Caco-2 (cell line): ENCODE measurements at regions not wholly inside any gene's neighbourhood (a gene's known extent, or its start where the extent isn't known, plus 50 kb on each side); places are given as distances from the start of the nearest gene placed in this dataset.

Experiments used
- BruUV-seq: library from RNA; stranded (reverse); fragments of 400-500 nt; replicated peaks from 2 replicates; lab custom pipeline; 2021; lab: Mats Ljungman, UMichigan
- CTCF ChIA-PET: fragments of 300-600 bp; sonication (Branson Sonifier 250); formaldehyde crosslinking; loops from one replicate; lab custom pipeline; 2022; ENCODE audit warnings: antibody characterized with exemption; lab: Charles Lee
- POLR2A ChIA-PET: fragments of 300-600 bp; sonication (Branson Sonifier 250); formaldehyde crosslinking; loops from one replicate; lab custom pipeline; 2022; ENCODE audit warnings: antibody characterized with exemption; lab: Charles Lee
- DNase-seq, 2 experiments: peaks; one replicate each; pipeline versions ENCODE4 v3.0.0 to v3.0.0-alpha.2; 2020 to 2022
- H3K27me3 ChIP-seq: replicated peaks from 2 replicates; pipeline ENCODE4 v1.6.0; 2011; ENCODE audit warnings: low read length; ENCODE audit not compliant: control insufficient read depth, insufficient read depth
- H3K36me3 ChIP-seq: 2 replicates; pipeline ENCODE4 v1.5.1; 2011; ENCODE audit warnings: low read length; ENCODE audit not compliant: control insufficient read depth, insufficient read depth
- H3K4me1 ChIP-seq: fragments of 250-450 bp; sonication (Bioruptor Pico); 2 replicates; pipeline ENCODE4 v1.5.1; 2020; ENCODE audit warnings: mild to moderate bottlenecking
- H3K4me3 ChIP-seq: 2 replicates; pipeline ENCODE4 v1.5.1; 2011; ENCODE audit warnings: low read depth, mild to moderate bottlenecking, control low read depth, low read length
- H3K9me3 ChIP-seq: fragments of 250-450 bp; sonication (Bioruptor Pico); 2 replicates; pipeline ENCODE4 v1.5.1; 2020; ENCODE audit warnings: mild to moderate bottlenecking, moderate library complexity
- H3K27ac Mint-ChIP-seq: one replicate; pipeline ENCODE4 v1.8.0; 2022; ENCODE audit warnings: mixed read lengths; ENCODE audit not compliant: unreplicated experiment
- H3K27me3 Mint-ChIP-seq: one replicate; pipeline ENCODE4 v1.8.0; 2022; ENCODE audit warnings: mixed read lengths; ENCODE audit not compliant: insufficient read depth, unreplicated experiment
- H3K36me3 Mint-ChIP-seq: one replicate; pipeline ENCODE4 v1.8.0; 2022; ENCODE audit warnings: mild to moderate bottlenecking, mixed read lengths; ENCODE audit not compliant: insufficient read depth, unreplicated experiment
- H3K4me1 Mint-ChIP-seq: one replicate; pipeline ENCODE4 v1.8.0; 2022; ENCODE audit warnings: low read depth, mixed read lengths; ENCODE audit not compliant: unreplicated experiment
- H3K4me3 Mint-ChIP-seq: one replicate; pipeline ENCODE4 v1.8.0; 2022; ENCODE audit warnings: mild to moderate bottlenecking, moderate library complexity, mixed read lengths; ENCODE audit not compliant: unreplicated experiment
- H3K9me3 Mint-ChIP-seq: one replicate; pipeline ENCODE4 v1.8.0; 2022; ENCODE audit warnings: mixed read lengths; ENCODE audit not compliant: unreplicated experiment
- CTCF ChIP-seq, 2 experiments: fragments of 200-600 bp in 1 of 2; IDR thresholded peaks; 1 replicate in 1 of 2; 2 replicates in 1 of 2; pipeline versions ENCODE4 v1.5.1 to v1.8.0; 2011 to 2022; ENCODE audit warnings: antibody characterized with exemption in 1 of 2, control low read depth in 1 of 2, inconsistent platforms in 1 of 2, low read depth in 1 of 2, low read length in 1 of 2, mild to moderate bottlenecking in 1 of 2, moderate library complexity in 1 of 2; ENCODE audit not compliant: insufficient read depth in 1 of 2, severe bottlenecking in 1 of 2, unreplicated experiment in 1 of 2
- intact Hi-C: fragments of 100-400 bp; cut with micrococcal nuclease; formaldehyde crosslinking; loops from one replicate; pipeline ENCODE4 v1.10.0; 2022; ENCODE audit not compliant: unreplicated experiment

GRCh38 chr14:65866448-65866847 lies 453.9 kb downstream of the FUT8 start:
- ChIA-PET POLR2A (no interaction called here), CTCF (no interaction called here)
- no peaks in the 10 kb centered on the region for H3K9me3 Mint-ChIP-seq
- Histone ChIP-seq H3K27me3 (no peaks in the 10 kb centered on the region), H3K36me3 (no peaks in the 10 kb centered on the region), H3K9me3 (no peaks in the 10 kb centered on the region), H3K4me1 (no peaks in the 10 kb centered on the region), H3K4me3 (no peak overlapping the region)
- H3K4me1 Mint-ChIP-seq = no peaks in the 10 kb centered on the region
- H3K36me3 Mint-ChIP-seq = no peaks in the 10 kb centered on the region
- TF ChIP-seq CTCF (IDR thresholded peaks at IDR 0.05; ENCODE audit: insufficient read depth in 1 of 2, low read depth in 1 of 2, low read length in 1 of 2, severe bottlenecking in 1 of 2, unreplicated experiment in 1 of 2) = no peak
- H3K4me3 Mint-ChIP-seq = no peak overlapping the region
- no peak overlapping the region for H3K27ac Mint-ChIP-seq
- BruUV-seq = no TSS peak
- DNase-seq = no peak
- peaks cover 16% of the 10 kb centered on the region for H3K27me3 Mint-ChIP-seq
- intact Hi-C loops = no loop called here

GRCh38 chr14:65866886-65867285 lies 454.4 kb downstream of the FUT8 start:
- no peaks in the 10 kb centered on the region for H3K9me3 Mint-ChIP-seq
- Histone ChIP-seq H3K9me3 (no peaks in the 10 kb centered on the region), H3K4me3 (no peak overlapping the region), H3K36me3 (no peaks in the 10 kb centered on the region), H3K27me3 (no peaks in the 10 kb centered on the region), H3K4me1 (no peaks in the 10 kb centered on the region)
- POLR2A ChIA-PET = no interaction called here
- no peak overlapping the region for H3K27ac Mint-ChIP-seq
- TF ChIP-seq CTCF (IDR thresholded peaks at IDR 0.05; ENCODE audit: insufficient read depth in 1 of 2, low read depth in 1 of 2, low read length in 1 of 2, severe bottlenecking in 1 of 2, unreplicated experiment in 1 of 2) = no peak
- peaks cover 16% of the 10 kb centered on the region for H3K27me3 Mint-ChIP-seq
- no peak overlapping the region for H3K4me3 Mint-ChIP-seq
- no TSS peak for BruUV-seq
- no peaks in the 10 kb centered on the region for H3K36me3 Mint-ChIP-seq
- no peak for DNase-seq
- intact Hi-C loops = no loop called here
- CTCF ChIA-PET = no interaction called here
- H3K4me1 Mint-ChIP-seq = no peaks in the 10 kb centered on the region

GRCh38 chr14:65867333-65867732 lies 454.8 kb downstream of the FUT8 start:
- Mint-ChIP-seq H3K27me3 (peaks cover 15% of the 10 kb centered on the region), H3K27ac (no peak overlapping the region), H3K36me3 (no peaks in the 10 kb centered on the region), H3K9me3 (no peaks in the 10 kb centered on the region), H3K4me3 (no peak overlapping the region), H3K4me1 (no peaks in the 10 kb centered on the region)
- DNase-seq = no peak
- H3K9me3 ChIP-seq = no peaks in the 10 kb centered on the region
- intact Hi-C loops = no loop called here
- ChIA-PET CTCF (no interaction called here), POLR2A (no interaction called here)
- no peak overlapping the region for H3K4me3 ChIP-seq
- no peaks in the 10 kb centered on the region for H3K4me1 ChIP-seq
- H3K27me3 ChIP-seq = no peaks in the 10 kb centered on the region
- no peak for TF ChIP-seq CTCF (IDR thresholded peaks at IDR 0.05; ENCODE audit: insufficient read depth in 1 of 2, low read depth in 1 of 2, low read length in 1 of 2, severe bottlenecking in 1 of 2, unreplicated experiment in 1 of 2)
- no peaks in the 10 kb centered on the region for H3K36me3 ChIP-seq
- BruUV-seq = no TSS peak
